Nephron progenitor cell (in vitro differentiated cells): ENCODE measurements at regions not wholly inside any gene's neighbourhood (a gene's known extent, or its start where the extent isn't known, plus 50 kb on each side); places are given as distances from the start of the nearest gene placed in this dataset.
A peak's percentile ranks its signal among the peaks of the same experiment; 100 is the strongest.

Experiments
- DNase-seq: peaks from one replicate; pipeline ENCODE4 v3.0.0; 2021
- H3K27ac Mint-ChIP-seq: 2 replicates; pipeline ENCODE4 v1.8.0; 2021; ENCODE audit warnings: mild to moderate bottlenecking, moderate library complexity, mixed read lengths
- H3K27me3 Mint-ChIP-seq: 2 replicates; pipeline ENCODE4 v1.8.0; 2021; ENCODE audit warnings: mild to moderate bottlenecking, low read depth, mixed read lengths; ENCODE audit not compliant: poor library complexity
- H3K36me3 Mint-ChIP-seq: 2 replicates; pipeline ENCODE4 v1.8.0; 2021; ENCODE audit warnings: low read depth, mixed read lengths
- H3K4me1 Mint-ChIP-seq: 2 replicates; pipeline ENCODE4 v1.8.0; 2021; ENCODE audit warnings: mixed read lengths
- H3K4me3 Mint-ChIP-seq: 2 replicates; pipeline ENCODE4 v1.8.0; 2021; ENCODE audit warnings: mild to moderate bottlenecking, moderate library complexity, mixed read lengths
- H3K9me3 Mint-ChIP-seq: 2 replicates; pipeline ENCODE4 v1.8.0; 2021; ENCODE audit warnings: mild to moderate bottlenecking, moderate library complexity, mixed read lengths
- TF ChIP-seq, protein P1 (sequence below): fragments of 200-600 bp; sonication (generic); IDR thresholded peaks from 2 replicates; pipeline ENCODE4 v1.5.0; 2021; ENCODE audit warnings: antibody characterized with exemption

DNA sequence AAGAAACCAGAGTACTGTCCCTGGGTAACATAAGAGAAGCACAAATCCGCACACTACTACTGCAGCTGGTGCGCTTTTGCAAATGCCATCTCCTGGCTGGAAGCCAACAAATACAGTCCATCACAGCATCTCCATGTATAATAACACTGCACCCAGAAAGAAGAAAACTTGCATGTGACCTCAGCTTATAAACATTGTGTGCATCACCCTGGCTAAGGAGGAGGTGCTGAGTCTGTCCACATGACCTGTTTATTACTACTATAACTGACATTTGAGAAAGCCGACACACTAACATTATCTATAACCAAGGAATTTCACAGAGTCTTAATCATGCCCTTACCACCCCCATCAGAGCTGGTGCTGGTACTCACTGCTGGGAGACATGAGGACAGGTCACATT lies 516.8 kb downstream of the CFAP47 start:
- peaks cover 32% of the 10 kb centered on the region for H3K9me3 Mint-ChIP-seq
- TF ChIP-seq, protein P1, sequence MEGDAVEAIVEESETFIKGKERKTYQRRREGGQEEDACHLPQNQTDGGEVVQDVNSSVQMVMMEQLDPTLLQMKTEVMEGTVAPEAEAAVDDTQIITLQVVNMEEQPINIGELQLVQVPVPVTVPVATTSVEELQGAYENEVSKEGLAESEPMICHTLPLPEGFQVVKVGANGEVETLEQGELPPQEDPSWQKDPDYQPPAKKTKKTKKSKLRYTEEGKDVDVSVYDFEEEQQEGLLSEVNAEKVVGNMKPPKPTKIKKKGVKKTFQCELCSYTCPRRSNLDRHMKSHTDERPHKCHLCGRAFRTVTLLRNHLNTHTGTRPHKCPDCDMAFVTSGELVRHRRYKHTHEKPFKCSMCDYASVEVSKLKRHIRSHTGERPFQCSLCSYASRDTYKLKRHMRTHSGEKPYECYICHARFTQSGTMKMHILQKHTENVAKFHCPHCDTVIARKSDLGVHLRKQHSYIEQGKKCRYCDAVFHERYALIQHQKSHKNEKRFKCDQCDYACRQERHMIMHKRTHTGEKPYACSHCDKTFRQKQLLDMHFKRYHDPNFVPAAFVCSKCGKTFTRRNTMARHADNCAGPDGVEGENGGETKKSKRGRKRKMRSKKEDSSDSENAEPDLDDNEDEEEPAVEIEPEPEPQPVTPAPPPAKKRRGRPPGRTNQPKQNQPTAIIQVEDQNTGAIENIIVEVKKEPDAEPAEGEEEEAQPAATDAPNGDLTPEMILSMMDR, result no peak
- H3K27me3 Mint-ChIP-seq, result no peaks in the 10 kb centered on the region

DNA sequence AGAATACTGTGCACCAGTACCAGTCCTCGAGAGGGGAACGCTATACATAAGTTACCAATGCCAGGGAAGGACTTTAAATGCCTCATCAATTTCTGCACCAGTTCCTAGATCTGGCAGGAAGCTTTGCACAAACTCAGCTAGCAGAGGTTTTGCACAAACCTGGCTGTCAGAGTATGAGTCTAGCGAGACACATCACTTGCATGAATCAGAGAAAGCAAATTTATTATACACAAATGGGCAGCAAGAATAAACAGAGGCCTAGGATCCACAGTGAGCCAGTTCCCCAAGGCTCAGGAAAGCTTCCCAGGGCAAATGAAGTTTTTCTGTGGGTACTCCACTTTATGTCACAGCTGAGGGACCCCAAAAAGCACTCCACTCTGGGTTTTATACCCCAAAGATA lies 523.5 kb downstream of the CFAP47 start:
- no peaks in the 10 kb centered on the region for H3K4me1 Mint-ChIP-seq
- H3K27me3 Mint-ChIP-seq, result no peaks in the 10 kb centered on the region
- no peak overlapping the region for H3K27ac Mint-ChIP-seq
- TF ChIP-seq, protein P1, result no peak
- H3K4me3 Mint-ChIP-seq, result no peak overlapping the region
- H3K9me3 Mint-ChIP-seq, result peaks cover 38% of the 10 kb centered on the region
- no peak for DNase-seq
- H3K36me3 Mint-ChIP-seq, result no peaks in the 10 kb centered on the region

More for the DNA sequence above, 516.8 kb downstream of the CFAP47 start:
- Mint-ChIP-seq H3K27ac (no peak overlapping the region), H3K36me3 (no peaks in the 10 kb centered on the region), H3K4me1 (no peaks in the 10 kb centered on the region), H3K4me3 (no peak overlapping the region)
- no peak for DNase-seq

DNA sequence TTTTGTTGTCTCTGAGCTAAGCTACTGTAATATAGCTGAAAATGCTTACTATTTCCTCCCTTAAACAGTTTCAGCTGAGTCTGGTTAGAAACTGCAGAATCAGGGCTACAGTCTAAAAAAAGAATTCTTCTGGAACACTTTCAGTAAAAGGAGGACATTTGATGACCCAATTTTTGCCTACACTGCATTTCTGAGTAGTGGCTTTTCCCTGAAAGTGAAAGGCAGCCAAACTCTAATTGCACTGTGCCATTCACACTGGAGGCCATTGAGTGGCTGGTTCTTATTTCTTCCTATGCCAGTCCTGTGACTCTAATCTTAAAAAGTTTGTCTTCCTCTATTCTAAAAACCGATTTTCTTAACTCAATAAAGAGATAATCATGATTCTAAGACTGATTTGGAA lies 526.0 kb downstream of the CFAP47 start:
- peaks cover 43% of the 10 kb centered on the region for H3K9me3 Mint-ChIP-seq
- no peaks in the 10 kb centered on the region for H3K36me3 Mint-ChIP-seq
- no peak overlapping the region for H3K4me3 Mint-ChIP-seq
- no peak overlapping the region for H3K27ac Mint-ChIP-seq
- TF ChIP-seq, protein P1, result no peak
- no peak for DNase-seq
- H3K27me3 Mint-ChIP-seq, result no peaks in the 10 kb centered on the region
- H3K4me1 Mint-ChIP-seq, result no peaks in the 10 kb centered on the region

DNA sequence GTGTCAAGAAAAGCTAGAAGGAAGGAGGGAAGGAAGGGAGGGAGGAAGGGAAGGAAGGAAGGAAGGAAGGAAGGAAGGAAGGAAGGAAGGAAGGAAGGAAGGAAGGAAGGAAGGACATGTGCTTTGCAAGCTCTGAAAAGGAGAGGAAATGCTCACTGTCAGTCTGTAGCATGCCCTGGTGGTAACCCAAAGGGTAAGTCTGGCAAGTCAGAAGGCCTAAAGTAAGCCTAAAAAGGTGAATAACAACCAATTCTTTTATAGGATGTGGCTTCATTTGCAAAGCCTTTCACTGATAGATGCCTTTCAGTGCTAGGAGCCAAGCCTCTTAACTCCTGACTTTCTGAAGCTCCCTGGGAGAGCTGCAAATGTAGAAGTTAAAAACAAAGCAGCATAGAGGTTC lies 542.6 kb downstream of the CFAP47 start:
- Mint-ChIP-seq H3K4me3 (no peak overlapping the region), H3K4me1 (no peaks in the 10 kb centered on the region), H3K27me3 (peaks cover 4% of the 10 kb centered on the region), H3K36me3 (no peaks in the 10 kb centered on the region), H3K9me3 (peaks cover 42% of the 10 kb centered on the region), H3K27ac (no peak overlapping the region)
- TF ChIP-seq, protein P1, result no peak
- DNase-seq, result no peak

DNA sequence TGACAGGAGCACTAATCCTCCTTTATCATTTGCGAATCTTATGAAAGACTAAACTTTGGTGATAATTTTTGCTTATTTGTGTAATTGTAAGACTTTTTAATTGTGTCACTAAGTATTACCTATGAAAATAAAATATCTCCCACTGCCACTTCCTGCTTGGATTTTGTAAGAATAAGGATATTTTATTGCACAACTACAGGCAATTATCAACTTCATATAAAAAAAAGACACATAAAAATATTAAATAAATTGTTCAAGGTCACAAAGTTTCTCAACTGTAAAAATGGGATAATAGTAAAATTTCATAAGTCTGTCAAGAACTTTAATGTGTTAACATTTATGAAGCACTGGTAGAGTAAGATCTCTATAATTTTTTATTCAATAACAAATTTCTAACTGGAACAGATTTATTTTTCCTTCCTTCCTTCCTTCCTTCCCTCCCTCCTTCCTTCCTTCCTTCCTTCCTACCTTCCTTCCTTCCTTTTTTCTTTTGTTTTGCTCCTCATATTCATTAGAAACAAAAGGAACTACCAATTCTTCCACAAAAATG lies 527.6 kb upstream of the FAM47C start:
- TF ChIP-seq, protein P1, result no peak
- no peak overlapping the region for H3K4me3 Mint-ChIP-seq
- no peak for DNase-seq
- no peaks in the 10 kb centered on the region for H3K36me3 Mint-ChIP-seq
- H3K27ac Mint-ChIP-seq, result peak overlapping the region; percentile 52
- H3K9me3 Mint-ChIP-seq, result peaks cover 18% of the 10 kb centered on the region
- H3K4me1 Mint-ChIP-seq, result no peaks in the 10 kb centered on the region
- peaks cover 3% of the 10 kb centered on the region for H3K27me3 Mint-ChIP-seq

DNA sequence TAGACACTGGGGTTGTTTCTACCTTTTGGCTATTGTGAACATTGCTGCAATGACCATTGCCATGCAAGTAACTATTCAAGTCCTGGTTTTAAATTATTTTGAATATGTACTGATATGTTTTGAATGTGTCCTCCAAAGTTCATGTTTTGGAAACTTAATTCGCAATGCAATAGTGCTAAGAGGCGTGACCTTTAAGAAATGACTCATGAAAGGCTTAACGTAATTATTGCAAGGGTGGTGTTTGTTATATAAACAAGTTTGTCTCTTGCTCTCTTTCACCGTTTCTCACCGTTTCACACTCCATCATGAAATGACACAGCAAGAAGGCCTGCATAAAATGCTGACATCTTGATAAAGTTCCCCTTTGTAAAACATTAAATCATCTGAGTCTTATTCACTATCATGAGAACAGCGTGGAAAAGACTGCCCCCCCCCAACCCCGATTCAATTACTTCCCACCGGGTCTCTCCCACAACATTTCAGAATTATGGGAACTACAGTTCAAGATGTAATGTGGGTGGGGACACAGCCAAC lies 506.9 kb upstream of the FAM47C start:
- H3K27ac Mint-ChIP-seq, result no peak overlapping the region
- no peaks in the 10 kb centered on the region for H3K4me1 Mint-ChIP-seq
- H3K4me3 Mint-ChIP-seq, result no peak overlapping the region
- DNase-seq, result no peak
- no peaks in the 10 kb centered on the region for H3K27me3 Mint-ChIP-seq
- TF ChIP-seq, protein P1, result no peak
- peaks cover 5% of the 10 kb centered on the region for H3K36me3 Mint-ChIP-seq
- peaks cover 58% of the 10 kb centered on the region for H3K9me3 Mint-ChIP-seq
